GM12878 (cell line): ENCODE measurements at regions not wholly inside any gene's neighbourhood (a gene's known extent, or its start where the extent isn't known, plus 50 kb on each side); places are given as distances from the start of the nearest gene placed in this dataset.

Experiments
- PBX3 ChIP-seq: IDR thresholded peaks from 2 replicates; pipeline ENCODE4 v1.6.1; 2011; ENCODE audit warnings: mild to moderate bottlenecking, low read depth, low read length, moderate library complexity; ENCODE audit not compliant: insufficient replicate concordance
- TF ChIP-seq, protein P1 (sequence below): fragments of 450-650 bp; IDR thresholded peaks from 2 replicates; pipeline ENCODE4 v1.6.1; 2017; ENCODE audit warnings: mild to moderate bottlenecking, moderate library complexity
- TF ChIP-seq, protein P2 (sequence below): IDR thresholded peaks from 2 replicates; pipeline ENCODE4 v1.6.1; 2012; ENCODE audit warnings: mild to moderate bottlenecking, low read depth, low read length

DNA sequence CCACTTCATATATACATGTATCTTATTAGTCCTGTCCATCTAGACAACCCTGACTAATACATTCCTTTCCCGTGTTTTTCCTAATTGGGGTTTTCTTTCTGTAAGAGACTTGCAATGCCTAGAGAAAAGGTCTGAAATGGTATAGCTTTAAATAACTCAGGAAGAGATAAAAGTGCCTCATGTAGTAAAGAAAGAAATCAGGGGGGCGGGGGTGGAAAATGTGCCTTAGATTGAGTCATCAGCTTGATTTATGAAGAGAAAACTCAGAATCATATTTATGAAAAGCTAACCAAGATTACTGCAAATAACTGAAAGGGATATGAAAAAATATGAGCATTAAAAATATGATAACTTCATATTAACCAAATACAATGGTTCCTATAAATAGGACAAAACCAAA is 345.8 kb upstream of the CHRM3 start:
- no peak for TF ChIP-seq PBX3
- TF ChIP-seq, protein P1, sequence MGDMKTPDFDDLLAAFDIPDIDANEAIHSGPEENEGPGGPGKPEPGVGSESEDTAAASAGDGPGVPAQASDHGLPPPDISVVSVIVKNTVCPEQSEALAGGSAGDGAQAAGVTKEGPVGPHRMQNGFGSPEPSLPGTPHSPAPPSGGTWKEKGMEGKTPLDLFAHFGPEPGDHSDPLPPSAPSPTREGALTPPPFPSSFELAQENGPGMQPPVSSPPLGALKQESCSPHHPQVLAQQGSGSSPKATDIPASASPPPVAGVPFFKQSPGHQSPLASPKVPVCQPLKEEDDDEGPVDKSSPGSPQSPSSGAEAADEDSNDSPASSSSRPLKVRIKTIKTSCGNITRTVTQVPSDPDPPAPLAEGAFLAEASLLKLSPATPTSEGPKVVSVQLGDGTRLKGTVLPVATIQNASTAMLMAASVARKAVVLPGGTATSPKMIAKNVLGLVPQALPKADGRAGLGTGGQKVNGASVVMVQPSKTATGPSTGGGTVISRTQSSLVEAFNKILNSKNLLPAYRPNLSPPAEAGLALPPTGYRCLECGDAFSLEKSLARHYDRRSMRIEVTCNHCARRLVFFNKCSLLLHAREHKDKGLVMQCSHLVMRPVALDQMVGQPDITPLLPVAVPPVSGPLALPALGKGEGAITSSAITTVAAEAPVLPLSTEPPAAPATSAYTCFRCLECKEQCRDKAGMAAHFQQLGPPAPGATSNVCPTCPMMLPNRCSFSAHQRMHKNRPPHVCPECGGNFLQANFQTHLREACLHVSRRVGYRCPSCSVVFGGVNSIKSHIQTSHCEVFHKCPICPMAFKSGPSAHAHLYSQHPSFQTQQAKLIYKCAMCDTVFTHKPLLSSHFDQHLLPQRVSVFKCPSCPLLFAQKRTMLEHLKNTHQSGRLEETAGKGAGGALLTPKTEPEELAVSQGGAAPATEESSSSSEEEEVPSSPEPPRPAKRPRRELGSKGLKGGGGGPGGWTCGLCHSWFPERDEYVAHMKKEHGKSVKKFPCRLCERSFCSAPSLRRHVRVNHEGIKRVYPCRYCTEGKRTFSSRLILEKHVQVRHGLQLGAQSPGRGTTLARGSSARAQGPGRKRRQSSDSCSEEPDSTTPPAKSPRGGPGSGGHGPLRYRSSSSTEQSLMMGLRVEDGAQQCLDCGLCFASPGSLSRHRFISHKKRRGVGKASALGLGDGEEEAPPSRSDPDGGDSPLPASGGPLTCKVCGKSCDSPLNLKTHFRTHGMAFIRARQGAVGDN: no peak
- TF ChIP-seq, protein P2, sequence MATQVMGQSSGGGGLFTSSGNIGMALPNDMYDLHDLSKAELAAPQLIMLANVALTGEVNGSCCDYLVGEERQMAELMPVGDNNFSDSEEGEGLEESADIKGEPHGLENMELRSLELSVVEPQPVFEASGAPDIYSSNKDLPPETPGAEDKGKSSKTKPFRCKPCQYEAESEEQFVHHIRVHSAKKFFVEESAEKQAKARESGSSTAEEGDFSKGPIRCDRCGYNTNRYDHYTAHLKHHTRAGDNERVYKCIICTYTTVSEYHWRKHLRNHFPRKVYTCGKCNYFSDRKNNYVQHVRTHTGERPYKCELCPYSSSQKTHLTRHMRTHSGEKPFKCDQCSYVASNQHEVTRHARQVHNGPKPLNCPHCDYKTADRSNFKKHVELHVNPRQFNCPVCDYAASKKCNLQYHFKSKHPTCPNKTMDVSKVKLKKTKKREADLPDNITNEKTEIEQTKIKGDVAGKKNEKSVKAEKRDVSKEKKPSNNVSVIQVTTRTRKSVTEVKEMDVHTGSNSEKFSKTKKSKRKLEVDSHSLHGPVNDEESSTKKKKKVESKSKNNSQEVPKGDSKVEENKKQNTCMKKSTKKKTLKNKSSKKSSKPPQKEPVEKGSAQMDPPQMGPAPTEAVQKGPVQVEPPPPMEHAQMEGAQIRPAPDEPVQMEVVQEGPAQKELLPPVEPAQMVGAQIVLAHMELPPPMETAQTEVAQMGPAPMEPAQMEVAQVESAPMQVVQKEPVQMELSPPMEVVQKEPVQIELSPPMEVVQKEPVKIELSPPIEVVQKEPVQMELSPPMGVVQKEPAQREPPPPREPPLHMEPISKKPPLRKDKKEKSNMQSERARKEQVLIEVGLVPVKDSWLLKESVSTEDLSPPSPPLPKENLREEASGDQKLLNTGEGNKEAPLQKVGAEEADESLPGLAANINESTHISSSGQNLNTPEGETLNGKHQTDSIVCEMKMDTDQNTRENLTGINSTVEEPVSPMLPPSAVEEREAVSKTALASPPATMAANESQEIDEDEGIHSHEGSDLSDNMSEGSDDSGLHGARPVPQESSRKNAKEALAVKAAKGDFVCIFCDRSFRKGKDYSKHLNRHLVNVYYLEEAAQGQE: no peak
